HG02588 (cell line): ENCODE measurements at regions not wholly inside any gene's neighbourhood (a gene's known extent, or its start where the extent isn't known, plus 50 kb on each side); places are given as distances from the start of the nearest gene placed in this dataset.

Experiments
- ATAC-seq: cut with Tn5 transposase; IDR thresholded peaks from one replicate; pipeline ENCODE4 v1.9.1; 2021; ENCODE audit warnings: mild to moderate bottlenecking, moderate library complexity; ENCODE audit not compliant: unreplicated experiment

- ATAC-seq: no peak
These were observed 50.1 kb upstream of the HDAC9 start for GRCh38 chr7:18445483-18445882.
